ENCODE measurements at regions not wholly inside any gene's neighbourhood (a gene's known extent, or its start where the extent isn't known, plus 50 kb on each side); places are given as distances from the start of the nearest gene placed in this dataset.

GRCh38 chr5:123803359-123803758 lies 291.4 kb downstream of the CSNK1G3 start:
- H3K4me3 ChIP-seq (ENCODE audit: low read length), result no peak overlapping the region
- H3K9ac ChIP-seq (ENCODE audit: low read length), result no peak overlapping the region
- H3K4me1 ChIP-seq (ENCODE audit: control insufficient read depth, insufficient read depth, low read length), result no peaks in the 10 kb centered on the region
- no peaks in the 10 kb centered on the region for H3K36me3 ChIP-seq (ENCODE audit: control insufficient read depth, insufficient read depth, low read length)
- H3K9me3 ChIP-seq (ENCODE audit: control insufficient read depth, low read length), result no peaks in the 10 kb centered on the region
- no peaks in the 10 kb centered on the region for H3K27me3 ChIP-seq (ENCODE audit: control insufficient read depth, insufficient read depth, low read length)

GRCh38 chr5:123802298-123802951 lies 290.4 kb downstream of the CSNK1G3 start:
- no peaks in the 10 kb centered on the region for H3K9me3 ChIP-seq (ENCODE audit: control insufficient read depth, low read length)

GRCh38 chr5:123800640-123801039 lies 288.7 kb downstream of the CSNK1G3 start:
- no peak overlapping the region for H3K4me3 ChIP-seq (ENCODE audit: low read length)
- no peaks in the 10 kb centered on the region for H3K4me1 ChIP-seq (ENCODE audit: control insufficient read depth, insufficient read depth, low read length)
- no peaks in the 10 kb centered on the region for H3K9me3 ChIP-seq (ENCODE audit: control insufficient read depth, low read length)
- no peaks in the 10 kb centered on the region for H3K27me3 ChIP-seq (ENCODE audit: control insufficient read depth, insufficient read depth, low read length)
- H3K9ac ChIP-seq (ENCODE audit: low read length), result no peak overlapping the region
- H3K36me3 ChIP-seq (ENCODE audit: control insufficient read depth, insufficient read depth, low read length), result no peaks in the 10 kb centered on the region

More at GRCh38 chr5:123802298-123802951, 290.4 kb downstream of the CSNK1G3 start:
- Histone ChIP-seq H3K4me1 (ENCODE audit: control insufficient read depth, insufficient read depth, low read length) (no peaks in the 10 kb centered on the region), H3K9ac (ENCODE audit: low read length) (no peak overlapping the region), H3K4me3 (ENCODE audit: low read length) (no peak overlapping the region), H3K36me3 (ENCODE audit: control insufficient read depth, insufficient read depth, low read length) (no peaks in the 10 kb centered on the region), H3K27me3 (ENCODE audit: control insufficient read depth, insufficient read depth, low read length) (no peaks in the 10 kb centered on the region)

GRCh38 chr5:123795688-123796087 lies 283.7 kb downstream of the CSNK1G3 start:
- H3K4me3 ChIP-seq (ENCODE audit: low read length), result no peak overlapping the region
- H3K9me3 ChIP-seq (ENCODE audit: control insufficient read depth, low read length), result no peaks in the 10 kb centered on the region
- no peaks in the 10 kb centered on the region for H3K36me3 ChIP-seq (ENCODE audit: control insufficient read depth, insufficient read depth, low read length)
- no peaks in the 10 kb centered on the region for H3K27me3 ChIP-seq (ENCODE audit: control insufficient read depth, insufficient read depth, low read length)
- no peak overlapping the region for H3K9ac ChIP-seq (ENCODE audit: low read length)
- H3K4me1 ChIP-seq (ENCODE audit: control insufficient read depth, insufficient read depth, low read length), result no peaks in the 10 kb centered on the region

- Histone ChIP-seq H3K4me1 (ENCODE audit: control insufficient read depth, insufficient read depth, low read length) (no peaks in the 10 kb centered on the region), H3K4me3 (ENCODE audit: low read length) (no peak overlapping the region), H3K27me3 (ENCODE audit: control insufficient read depth, insufficient read depth, low read length) (no peaks in the 10 kb centered on the region), H3K9ac (ENCODE audit: low read length) (no peak overlapping the region), H3K36me3 (ENCODE audit: control insufficient read depth, insufficient read depth, low read length) (no peaks in the 10 kb centered on the region), H3K9me3 (ENCODE audit: control insufficient read depth, low read length) (no peaks in the 10 kb centered on the region)
Measured at GRCh38 chr5:123790226-123790625, 278.2 kb downstream of the CSNK1G3 start.

- no peaks in the 10 kb centered on the region for H3K4me1 ChIP-seq (ENCODE audit: control insufficient read depth, insufficient read depth, low read length)
- H3K36me3 ChIP-seq (ENCODE audit: control insufficient read depth, insufficient read depth, low read length), result no peaks in the 10 kb centered on the region
- H3K4me3 ChIP-seq (ENCODE audit: low read length), result no peak overlapping the region
- H3K9ac ChIP-seq (ENCODE audit: low read length), result no peak overlapping the region
- H3K27me3 ChIP-seq (ENCODE audit: control insufficient read depth, insufficient read depth, low read length), result no peaks in the 10 kb centered on the region
- no peaks in the 10 kb centered on the region for H3K9me3 ChIP-seq (ENCODE audit: control insufficient read depth, low read length)
Measured at GRCh38 chr5:123787635-123788034, 275.7 kb downstream of the CSNK1G3 start.

GRCh38 chr5:123787136-123787535 lies 275.2 kb downstream of the CSNK1G3 start:
- Histone ChIP-seq H3K4me3 (ENCODE audit: low read length) (no peak overlapping the region), H3K4me1 (ENCODE audit: control insufficient read depth, insufficient read depth, low read length) (no peaks in the 10 kb centered on the region), H3K9me3 (ENCODE audit: control insufficient read depth, low read length) (no peaks in the 10 kb centered on the region), H3K27me3 (ENCODE audit: control insufficient read depth, insufficient read depth, low read length) (no peaks in the 10 kb centered on the region), H3K36me3 (ENCODE audit: control insufficient read depth, insufficient read depth, low read length) (no peaks in the 10 kb centered on the region), H3K9ac (ENCODE audit: low read length) (no peak overlapping the region)

GRCh38 chr5:123786411-123786810 lies 274.4 kb downstream of the CSNK1G3 start:
- Histone ChIP-seq H3K27me3 (ENCODE audit: control insufficient read depth, insufficient read depth, low read length) (no peaks in the 10 kb centered on the region), H3K4me1 (ENCODE audit: control insufficient read depth, insufficient read depth, low read length) (no peaks in the 10 kb centered on the region), H3K9me3 (ENCODE audit: control insufficient read depth, low read length) (no peaks in the 10 kb centered on the region), H3K36me3 (ENCODE audit: control insufficient read depth, insufficient read depth, low read length) (no peaks in the 10 kb centered on the region), H3K9ac (ENCODE audit: low read length) (no peak overlapping the region), H3K4me3 (ENCODE audit: low read length) (no peak overlapping the region)

- H3K27me3 ChIP-seq (ENCODE audit: control insufficient read depth, insufficient read depth, low read length), result no peaks in the 10 kb centered on the region
- H3K4me1 ChIP-seq (ENCODE audit: control insufficient read depth, insufficient read depth, low read length), result no peaks in the 10 kb centered on the region
- no peak overlapping the region for H3K4me3 ChIP-seq (ENCODE audit: low read length)
- H3K9ac ChIP-seq (ENCODE audit: low read length), result no peak overlapping the region
- H3K36me3 ChIP-seq (ENCODE audit: control insufficient read depth, insufficient read depth, low read length), result no peaks in the 10 kb centered on the region
- no peaks in the 10 kb centered on the region for H3K9me3 ChIP-seq (ENCODE audit: control insufficient read depth, low read length)
Measured at GRCh38 chr5:123785162-123786071, 273.4 kb downstream of the CSNK1G3 start.

GRCh38 chr5:123783421-123783820 lies 271.4 kb downstream of the CSNK1G3 start:
- no peaks in the 10 kb centered on the region for H3K36me3 ChIP-seq (ENCODE audit: control insufficient read depth, insufficient read depth, low read length)
- no peak overlapping the region for H3K4me3 ChIP-seq (ENCODE audit: low read length)
- H3K9me3 ChIP-seq (ENCODE audit: control insufficient read depth, low read length), result no peaks in the 10 kb centered on the region
- H3K9ac ChIP-seq (ENCODE audit: low read length), result no peak overlapping the region
- H3K27me3 ChIP-seq (ENCODE audit: control insufficient read depth, insufficient read depth, low read length), result no peaks in the 10 kb centered on the region
- no peaks in the 10 kb centered on the region for H3K4me1 ChIP-seq (ENCODE audit: control insufficient read depth, insufficient read depth, low read length)

- Histone ChIP-seq H3K4me1 (ENCODE audit: control insufficient read depth, insufficient read depth, low read length) (no peaks in the 10 kb centered on the region), H3K27me3 (ENCODE audit: control insufficient read depth, insufficient read depth, low read length) (no peaks in the 10 kb centered on the region), H3K9ac (ENCODE audit: low read length) (no peak overlapping the region), H3K36me3 (ENCODE audit: control insufficient read depth, insufficient read depth, low read length) (no peaks in the 10 kb centered on the region), H3K4me3 (ENCODE audit: low read length) (no peak overlapping the region), H3K9me3 (ENCODE audit: control insufficient read depth, low read length) (no peaks in the 10 kb centered on the region)
Measured at GRCh38 chr5:123778641-123779040, 266.7 kb downstream of the CSNK1G3 start.

- Histone ChIP-seq H3K9me3 (ENCODE audit: control insufficient read depth, low read length) (no peaks in the 10 kb centered on the region), H3K4me3 (ENCODE audit: low read length) (no peak overlapping the region), H3K9ac (ENCODE audit: low read length) (no peak overlapping the region), H3K36me3 (ENCODE audit: control insufficient read depth, insufficient read depth, low read length) (no peaks in the 10 kb centered on the region), H3K27me3 (ENCODE audit: control insufficient read depth, insufficient read depth, low read length) (no peaks in the 10 kb centered on the region), H3K4me1 (ENCODE audit: control insufficient read depth, insufficient read depth, low read length) (no peaks in the 10 kb centered on the region)
Measured at GRCh38 chr5:123776761-123777160, 264.8 kb downstream of the CSNK1G3 start.

All from mucosa of stomach (tissue), 1 donor.